ENCODE measurements at regions not wholly inside any gene's neighbourhood (a gene's known extent, or its start where the extent isn't known, plus 50 kb on each side); places are given as distances from the start of the nearest gene placed in this dataset.
"Not testable (repeated sequence)": the region's sequence is repeated elsewhere in the genome, so short reads cannot be mapped to it uniquely, and the experiment has no call there.

GRCh38 chr6:137933696-137934095 lies 66.6 kb downstream of the TNFAIP3 start:
- Histone ChIP-seq H3K9me3 (no peaks in the 10 kb centered on the region), H3K4me1 (no peaks in the 10 kb centered on the region), H3K36me3 (no peaks in the 10 kb centered on the region), H3K4me3 (no peak overlapping the region), H3K27me3 (no peaks in the 10 kb centered on the region), H3K27ac (no peak overlapping the region)
- DNase-seq (ENCODE audit: low spot score): peak; percentile 77
- no peak for TF ChIP-seq CTCF (IDR thresholded peaks at IDR 0.05)

- H3K27me3 ChIP-seq: no peaks in the 10 kb centered on the region
- H3K36me3 ChIP-seq: no peaks in the 10 kb centered on the region
- no peaks in the 10 kb centered on the region for H3K4me1 ChIP-seq
- DNase-seq (ENCODE audit: low spot score): no peak
- no peak for TF ChIP-seq CTCF (IDR thresholded peaks at IDR 0.05)
- no peak overlapping the region for H3K27ac ChIP-seq
- H3K9me3 ChIP-seq: no peaks in the 10 kb centered on the region
- H3K4me3 ChIP-seq: no peak overlapping the region
Observed at GRCh38 chr6:137936798-137937197, 69.7 kb downstream of the TNFAIP3 start.

GRCh38 chr6:137937834-137938233 lies 70.8 kb downstream of the TNFAIP3 start:
- TF ChIP-seq CTCF (IDR thresholded peaks at IDR 0.05): no peak
- Histone ChIP-seq H3K36me3 (no peaks in the 10 kb centered on the region), H3K4me1 (no peaks in the 10 kb centered on the region), H3K27ac (no peak overlapping the region), H3K27me3 (no peaks in the 10 kb centered on the region), H3K4me3 (no peak overlapping the region), H3K9me3 (no peaks in the 10 kb centered on the region)
- no peak for DNase-seq (ENCODE audit: low spot score)

GRCh38 chr6:137938770-137939379 lies 71.8 kb downstream of the TNFAIP3 start:
- no peak overlapping the region for H3K4me3 ChIP-seq
- H3K9me3 ChIP-seq: no peaks in the 10 kb centered on the region
- TF ChIP-seq CTCF (IDR thresholded peaks at IDR 0.05): no peak
- no peak overlapping the region for H3K27ac ChIP-seq
- no peaks in the 10 kb centered on the region for H3K36me3 ChIP-seq
- H3K27me3 ChIP-seq: no peaks in the 10 kb centered on the region
- no peaks in the 10 kb centered on the region for H3K4me1 ChIP-seq
- no peak for DNase-seq (ENCODE audit: low spot score)

- Histone ChIP-seq H3K36me3 (no peaks in the 10 kb centered on the region), H3K4me3 (no peak overlapping the region), H3K27ac (no peak overlapping the region), H3K4me1 (peaks cover 0 to 5% of the 10 kb centered on the region in 2 donors), H3K27me3 (no peaks in the 10 kb centered on the region), H3K9me3 (no peaks in the 10 kb centered on the region)
- no peak for TF ChIP-seq CTCF (IDR thresholded peaks at IDR 0.05)
- DNase-seq (ENCODE audit: low spot score): no peak
Observed at GRCh38 chr6:137941995-137942394, 74.9 kb downstream of the TNFAIP3 start.

- TF ChIP-seq CTCF (IDR thresholded peaks at IDR 0.05): no peak
- Histone ChIP-seq H3K27me3 (no peaks in the 10 kb centered on the region), H3K9me3 (no peaks in the 10 kb centered on the region), H3K4me1 (peaks cover 0 to 5% of the 10 kb centered on the region in 2 donors), H3K4me3 (no peak overlapping the region), H3K36me3 (no peaks in the 10 kb centered on the region), H3K27ac (no peak overlapping the region)
- DNase-seq (ENCODE audit: low spot score): no peak
Observed at GRCh38 chr6:137942736-137943135, 75.7 kb downstream of the TNFAIP3 start.

GRCh38 chr6:137944381-137944780 lies 77.3 kb downstream of the TNFAIP3 start:
- not testable (repeated sequence) for H3K4me3 ChIP-seq; H3K27ac ChIP-seq; H3K36me3 ChIP-seq; H3K27me3 ChIP-seq; H3K9me3 ChIP-seq; H3K4me1 ChIP-seq; DNase-seq (ENCODE audit: low spot score)
